ENCODE measurements at regions not wholly inside any gene's neighbourhood (a gene's known extent, or its start where the extent isn't known, plus 50 kb on each side); places are given as distances from the start of the nearest gene placed in this dataset.
A peak's percentile ranks its signal among the peaks of the same experiment; 100 is the strongest.
"Not testable (repeated sequence)": the region's sequence is repeated elsewhere in the genome, so short reads cannot be mapped to it uniquely, and the experiment has no call there.

DNA sequence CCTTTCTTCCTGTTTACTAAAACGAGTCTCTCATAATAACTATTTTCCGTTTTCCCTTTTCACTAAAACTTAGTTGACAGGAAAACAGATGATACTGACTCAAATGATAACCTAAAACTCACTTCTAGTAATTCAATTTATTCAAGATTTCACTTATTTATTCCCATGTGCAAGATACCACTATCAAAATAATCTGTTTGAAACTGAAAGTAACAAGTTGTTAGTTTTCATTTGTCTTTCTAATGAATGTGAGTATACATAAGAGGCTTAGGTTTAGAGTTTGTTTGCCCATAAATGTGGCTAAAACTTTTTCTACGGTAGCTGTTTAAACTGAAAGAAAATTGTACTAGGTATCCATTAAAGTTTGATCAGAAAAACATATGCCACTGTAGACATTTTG, 314.9 kb upstream of the STEAP1 start:
- Histone ChIP-seq H3K4me3 (peak overlapping the region; percentile 16; the same call in 1 of the 2 replicates), H3K4me2 (ENCODE audit: unreplicated experiment) (no peak overlapping the region), H2AFZ (peak overlapping the region; percentile 30; the same call in 1 of the 2 replicates), H3K79me2 (ENCODE audit: insufficient read depth) (no peaks in the 10 kb centered on the region), H3K36me3 (ENCODE audit: low read depth) (no peaks in the 10 kb centered on the region), H3K27me3 (replicated peaks; ENCODE audit: insufficient read depth) (no peaks in the 10 kb centered on the region), H3F3A (ENCODE audit: insufficient read depth) (no peaks in the 10 kb centered on the region), H3K9ac (no peak overlapping the region), H3K9me3 (ENCODE audit: low read depth) (no peaks in the 10 kb centered on the region), H4K20me1 (ENCODE audit: insufficient read depth) (no peaks in the 10 kb centered on the region), H3K9me2 (ENCODE audit: insufficient read depth) (no peaks in the 10 kb centered on the region), H3K4me1 (ENCODE audit: insufficient read depth) (no peaks in the 10 kb centered on the region), H3K27ac (no peak overlapping the region)
- WGBS, 2 experiments (ENCODE audit: low coverage in 1 of 2, low lambda C conversion rate in 2 of 2, missing lambda C conversion rate in 2 of 2): 36 to 54% methylated on average over 3 of the region's 3 CpGs
- TF ChIP-seq EZH2phosphoT487 (IDR thresholded peaks at IDR 0.05; ENCODE audit: insufficient read depth, low read depth) (no peak), EZH2 (IDR thresholded peaks at IDR 0.05; ENCODE audit: insufficient read depth, poor library complexity, severe bottlenecking) (no peak)
- DNase-seq: no peak
- in situ Hi-C loops (cut with MboI): no loop called here

GRCh38 chr7:89845952-89846351, 308.3 kb upstream of the STEAP1 start:
- Histone ChIP-seq H3K9me3 (ENCODE audit: low read depth) (no peaks in the 10 kb centered on the region), H3K4me2 (ENCODE audit: unreplicated experiment) (no peak overlapping the region), H3K36me3 (ENCODE audit: low read depth) (no peaks in the 10 kb centered on the region), H3F3A (ENCODE audit: insufficient read depth) (no peaks in the 10 kb centered on the region), H3K79me2 (ENCODE audit: insufficient read depth) (no peaks in the 10 kb centered on the region), H3K4me3 (no peak overlapping the region), H4K20me1 (ENCODE audit: insufficient read depth) (no peaks in the 10 kb centered on the region), H2AFZ (no peak overlapping the region), H3K4me1 (ENCODE audit: insufficient read depth) (no peaks in the 10 kb centered on the region), H3K27ac (no peak overlapping the region), H3K9me2 (ENCODE audit: insufficient read depth) (no peaks in the 10 kb centered on the region), H3K27me3 (replicated peaks; ENCODE audit: insufficient read depth) (no peaks in the 10 kb centered on the region), H3K9ac (no peak overlapping the region)
- WGBS, 2 experiments (ENCODE audit: low coverage in 1 of 2, low lambda C conversion rate in 2 of 2, missing lambda C conversion rate in 2 of 2): 83 to 85% methylated on average over 2 of the region's 2 CpGs
- DNase-seq: no peak
- TF ChIP-seq EZH2 (IDR thresholded peaks at IDR 0.05; ENCODE audit: insufficient read depth, poor library complexity, severe bottlenecking): no peak
- no peak for TF ChIP-seq EZH2phosphoT487 (IDR thresholded peaks at IDR 0.05; ENCODE audit: insufficient read depth, low read depth)
- in situ Hi-C loops (cut with MboI): no loop called here

DNA sequence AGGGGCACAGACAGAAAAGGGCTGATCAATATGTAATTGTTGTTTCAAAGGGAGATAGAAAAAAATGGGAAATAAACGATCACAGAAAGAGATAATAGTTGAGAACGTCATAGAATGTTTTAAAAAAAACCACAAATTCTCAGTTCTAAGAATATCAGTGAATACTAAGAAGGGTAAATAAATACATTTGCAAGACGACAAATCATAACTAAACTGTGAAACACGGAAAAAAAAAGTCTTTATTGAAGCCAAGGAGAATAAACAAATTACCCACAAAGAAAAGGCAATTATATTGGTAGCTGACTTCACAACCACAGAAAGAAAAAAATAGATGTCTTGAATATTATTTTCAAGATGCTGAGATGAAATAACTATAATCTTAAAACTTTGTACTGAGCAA, 305.2 kb upstream of the STEAP1 start:
- in situ Hi-C loops (cut with MboI): no loop called here
- 47 to 59% methylated on average over 4 of the region's 4 CpGs for WGBS, 2 experiments (ENCODE audit: low coverage in 1 of 2, low lambda C conversion rate in 2 of 2, missing lambda C conversion rate in 2 of 2)
- Histone ChIP-seq H3K36me3 (ENCODE audit: low read depth) (no peaks in the 10 kb centered on the region), H4K20me1 (ENCODE audit: insufficient read depth) (no peaks in the 10 kb centered on the region), H3K4me2 (ENCODE audit: unreplicated experiment) (no peak overlapping the region), H3K9me3 (ENCODE audit: low read depth) (no peaks in the 10 kb centered on the region), H3K4me1 (ENCODE audit: insufficient read depth) (no peaks in the 10 kb centered on the region), H3F3A (ENCODE audit: insufficient read depth) (no peaks in the 10 kb centered on the region), H3K79me2 (ENCODE audit: insufficient read depth) (no peaks in the 10 kb centered on the region), H3K9me2 (ENCODE audit: insufficient read depth) (no peaks in the 10 kb centered on the region), H3K4me3 (no peak overlapping the region), H3K9ac (no peak overlapping the region), H3K27me3 (replicated peaks; ENCODE audit: insufficient read depth) (no peaks in the 10 kb centered on the region), H2AFZ (no peak overlapping the region), H3K27ac (no peak overlapping the region)
- no peak for TF ChIP-seq EZH2phosphoT487 (IDR thresholded peaks at IDR 0.05; ENCODE audit: insufficient read depth, low read depth)
- TF ChIP-seq EZH2 (IDR thresholded peaks at IDR 0.05; ENCODE audit: insufficient read depth, poor library complexity, severe bottlenecking): no peak
- no peak for DNase-seq

GRCh38 chr7:89857053-89857452, 297.2 kb upstream of the STEAP1 start:
- H3K9me2 ChIP-seq (ENCODE audit: insufficient read depth); H3K4me1 ChIP-seq (ENCODE audit: insufficient read depth); H3F3A ChIP-seq (ENCODE audit: insufficient read depth); H3K27ac ChIP-seq; H3K9me3 ChIP-seq (ENCODE audit: low read depth); in situ Hi-C loops (cut with MboI); H3K9ac ChIP-seq; H3K36me3 ChIP-seq (ENCODE audit: low read depth); H2AFZ ChIP-seq; DNase-seq; H3K27me3 ChIP-seq (replicated peaks; ENCODE audit: insufficient read depth); H3K4me3 ChIP-seq; H3K79me2 ChIP-seq (ENCODE audit: insufficient read depth); H3K4me2 ChIP-seq (ENCODE audit: unreplicated experiment); H4K20me1 ChIP-seq (ENCODE audit: insufficient read depth): not testable (repeated sequence)

- no peaks in the 10 kb centered on the region for H3K27me3 ChIP-seq (replicated peaks; ENCODE audit: insufficient read depth)
- TF ChIP-seq EZH2phosphoT487 (IDR thresholded peaks at IDR 0.05; ENCODE audit: insufficient read depth, low read depth): no peak
- no peak for DNase-seq
- no peaks in the 10 kb centered on the region for H3K9me3 ChIP-seq (ENCODE audit: low read depth)
- H3F3A ChIP-seq (ENCODE audit: insufficient read depth): no peaks in the 10 kb centered on the region
- H2AFZ ChIP-seq: no peak overlapping the region
- no peaks in the 10 kb centered on the region for H3K36me3 ChIP-seq (ENCODE audit: low read depth)
- in situ Hi-C loops (cut with MboI): no loop called here
- H4K20me1 ChIP-seq (ENCODE audit: insufficient read depth): no peaks in the 10 kb centered on the region
- H3K4me3 ChIP-seq: no peak overlapping the region
- H3K27ac ChIP-seq: no peak overlapping the region
- H3K4me1 ChIP-seq (ENCODE audit: insufficient read depth): no peaks in the 10 kb centered on the region
- no peak overlapping the region for H3K4me2 ChIP-seq (ENCODE audit: unreplicated experiment)
- no peaks in the 10 kb centered on the region for H3K9me2 ChIP-seq (ENCODE audit: insufficient read depth)
- H3K79me2 ChIP-seq (ENCODE audit: insufficient read depth): no peaks in the 10 kb centered on the region
- H3K9ac ChIP-seq: no peak overlapping the region
- 0% methylated on average over 1 of the region's 1 CpG for WGBS, 2 experiments (ENCODE audit: low coverage in 1 of 2, low lambda C conversion rate in 2 of 2, missing lambda C conversion rate in 2 of 2)
Observed at GRCh38 chr7:89857767-89858166, 296.5 kb upstream of the STEAP1 start.

Data from GM23248 (cell line).